AG09309 (cell line): ENCODE measurements at regions not wholly inside any gene's neighbourhood (a gene's known extent, or its start where the extent isn't known, plus 50 kb on each side); places are given as distances from the start of the nearest gene placed in this dataset.
"Not testable (repeated sequence)": the region's sequence is repeated elsewhere in the genome, so short reads cannot be mapped to it uniquely, and the experiment has no call there.

ENCODE experiments used
- DNase-seq: peaks from one replicate; pipeline ENCODE4 v3.0.0-alpha.2; 2010; ENCODE audit warnings: low read depth
- H3K4me3 ChIP-seq: 2 replicates; pipeline ENCODE4 v1.5.1; 2011; ENCODE audit warnings: mild to moderate bottlenecking, low read depth, low read length, moderate library complexity; ENCODE audit not compliant: control insufficient read depth
- TF ChIP-seq, protein P1 (sequence below): IDR thresholded peaks from 2 replicates; pipeline ENCODE4 v1.5.1; 2011; ENCODE audit warnings: mild to moderate bottlenecking, low read depth, low read length, inconsistent platforms; ENCODE audit not compliant: insufficient read depth, control insufficient read depth; ENCODE audit errors: missing control alignments

DNA sequence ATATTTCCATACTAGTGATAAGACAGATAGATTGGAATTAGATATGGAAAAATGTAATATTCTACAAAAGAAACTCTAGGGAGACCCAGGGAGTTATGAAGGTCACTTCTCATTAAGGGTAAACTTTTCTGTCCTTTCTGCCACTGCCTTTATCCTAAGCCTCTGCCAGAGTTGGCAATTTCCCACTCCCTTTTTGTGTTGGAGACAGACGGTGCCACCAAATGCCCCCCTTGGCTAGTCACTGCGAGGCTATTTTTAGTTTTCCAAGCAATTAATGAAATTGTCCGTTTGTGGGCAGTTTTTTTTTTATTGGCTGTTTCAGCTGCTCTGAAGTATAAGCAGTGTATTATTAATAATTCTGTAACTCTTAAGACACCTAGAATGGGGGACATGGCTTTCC is 67.6 kb upstream of the TENM4 start:
- TF ChIP-seq, protein P1, sequence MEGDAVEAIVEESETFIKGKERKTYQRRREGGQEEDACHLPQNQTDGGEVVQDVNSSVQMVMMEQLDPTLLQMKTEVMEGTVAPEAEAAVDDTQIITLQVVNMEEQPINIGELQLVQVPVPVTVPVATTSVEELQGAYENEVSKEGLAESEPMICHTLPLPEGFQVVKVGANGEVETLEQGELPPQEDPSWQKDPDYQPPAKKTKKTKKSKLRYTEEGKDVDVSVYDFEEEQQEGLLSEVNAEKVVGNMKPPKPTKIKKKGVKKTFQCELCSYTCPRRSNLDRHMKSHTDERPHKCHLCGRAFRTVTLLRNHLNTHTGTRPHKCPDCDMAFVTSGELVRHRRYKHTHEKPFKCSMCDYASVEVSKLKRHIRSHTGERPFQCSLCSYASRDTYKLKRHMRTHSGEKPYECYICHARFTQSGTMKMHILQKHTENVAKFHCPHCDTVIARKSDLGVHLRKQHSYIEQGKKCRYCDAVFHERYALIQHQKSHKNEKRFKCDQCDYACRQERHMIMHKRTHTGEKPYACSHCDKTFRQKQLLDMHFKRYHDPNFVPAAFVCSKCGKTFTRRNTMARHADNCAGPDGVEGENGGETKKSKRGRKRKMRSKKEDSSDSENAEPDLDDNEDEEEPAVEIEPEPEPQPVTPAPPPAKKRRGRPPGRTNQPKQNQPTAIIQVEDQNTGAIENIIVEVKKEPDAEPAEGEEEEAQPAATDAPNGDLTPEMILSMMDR = no peak
- no peak for DNase-seq
- no peak overlapping the region for H3K4me3 ChIP-seq

DNA sequence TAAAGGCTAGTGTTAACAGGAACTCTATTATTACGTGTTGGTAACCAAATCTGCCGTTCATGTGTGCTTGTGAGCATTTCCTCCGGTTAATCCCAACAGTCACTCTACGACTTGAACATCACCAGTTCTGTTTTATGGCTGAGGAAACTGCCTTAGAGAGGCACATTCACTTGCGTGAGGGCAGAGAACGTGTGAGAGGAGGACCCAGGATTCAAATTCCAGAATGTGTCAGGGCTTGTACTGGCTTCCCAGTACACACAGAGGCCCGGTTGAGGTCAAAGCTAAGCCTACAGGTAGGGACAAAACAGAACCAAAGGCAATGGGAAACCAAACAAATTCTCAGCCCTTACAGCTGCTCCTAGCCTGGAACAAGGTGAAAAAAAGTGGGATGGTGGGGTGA is 66.9 kb upstream of the TENM4 start:
- no peak overlapping the region for H3K4me3 ChIP-seq
- no peak for DNase-seq
- TF ChIP-seq, protein P1 = no peak

DNA sequence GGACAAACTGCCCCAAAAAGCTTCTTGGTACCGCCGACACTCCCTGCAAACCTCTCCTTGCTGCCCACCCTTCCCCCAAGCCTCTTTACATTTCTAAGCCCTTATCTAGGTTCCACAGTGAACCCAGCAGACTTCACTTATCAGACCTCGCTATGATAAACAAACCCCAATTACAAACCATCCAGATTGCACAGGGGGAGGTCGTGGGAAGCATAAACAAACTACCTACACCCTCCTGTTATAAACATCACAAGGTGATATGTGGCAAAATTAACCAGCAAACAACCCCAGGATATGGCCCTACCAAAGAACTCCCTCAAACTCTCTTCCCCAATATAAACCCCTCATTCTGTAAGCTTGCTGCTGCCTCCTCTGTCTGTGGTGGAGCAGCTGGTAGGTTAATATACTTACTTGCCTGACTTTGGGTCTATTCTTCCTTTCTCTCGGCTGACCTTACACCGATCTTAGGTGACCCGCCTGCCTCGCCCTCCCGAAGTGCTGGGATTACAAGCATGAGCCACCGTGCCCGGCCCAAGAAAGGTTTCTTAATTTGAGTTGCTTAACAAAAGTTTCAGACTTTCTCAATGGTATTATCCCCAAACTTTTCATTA is 66.0 kb upstream of the TENM4 start:
- TF ChIP-seq, protein P1 = no peak
- no peak overlapping the region for H3K4me3 ChIP-seq
- no peak for DNase-seq

DNA sequence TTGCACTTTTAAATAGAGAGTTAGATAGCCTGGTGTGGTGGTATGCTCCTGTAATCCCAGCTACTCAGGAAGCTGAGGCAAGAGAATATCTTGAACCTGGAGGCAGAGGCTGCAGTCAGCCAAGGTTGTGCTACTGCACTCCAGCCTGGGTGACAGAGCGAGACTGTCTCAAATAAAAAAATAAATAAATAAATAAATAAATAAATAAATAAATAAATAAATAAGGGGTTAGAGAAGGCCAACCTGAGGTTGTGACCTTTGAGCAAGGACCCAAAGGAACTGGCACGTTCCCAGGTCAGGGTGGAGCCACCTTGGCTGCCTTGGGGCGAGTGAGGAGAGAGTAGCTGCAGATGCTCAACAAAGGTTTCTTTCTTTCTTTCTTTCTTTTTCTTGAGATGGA is 65.3 kb upstream of the TENM4 start:
- no peak overlapping the region for H3K4me3 ChIP-seq
- no peak for DNase-seq
- TF ChIP-seq, protein P1 = no peak

DNA sequence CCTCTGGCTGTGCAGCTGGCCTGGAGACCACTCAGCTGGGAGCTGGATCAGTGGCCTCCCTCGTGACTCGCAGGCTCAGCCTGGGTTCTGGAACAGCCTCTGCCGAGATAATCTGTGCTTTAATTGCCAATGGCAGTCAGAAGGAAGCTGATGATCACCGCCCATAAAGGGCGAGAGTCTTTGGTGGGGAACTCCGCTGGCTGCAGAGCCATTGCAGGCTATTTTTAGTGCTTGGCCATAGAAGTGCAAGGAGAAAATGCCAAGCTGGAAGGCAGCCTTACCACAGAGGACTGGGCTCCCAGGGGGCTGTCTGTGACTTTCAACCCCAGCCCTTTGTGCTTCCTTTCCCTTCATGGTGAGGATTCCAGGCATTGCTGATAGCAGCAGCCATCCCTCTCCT is 62.2 kb upstream of the TENM4 start:
- H3K4me3 ChIP-seq = no peak overlapping the region
- TF ChIP-seq, protein P1 = no peak
- DNase-seq = no peak

DNA sequence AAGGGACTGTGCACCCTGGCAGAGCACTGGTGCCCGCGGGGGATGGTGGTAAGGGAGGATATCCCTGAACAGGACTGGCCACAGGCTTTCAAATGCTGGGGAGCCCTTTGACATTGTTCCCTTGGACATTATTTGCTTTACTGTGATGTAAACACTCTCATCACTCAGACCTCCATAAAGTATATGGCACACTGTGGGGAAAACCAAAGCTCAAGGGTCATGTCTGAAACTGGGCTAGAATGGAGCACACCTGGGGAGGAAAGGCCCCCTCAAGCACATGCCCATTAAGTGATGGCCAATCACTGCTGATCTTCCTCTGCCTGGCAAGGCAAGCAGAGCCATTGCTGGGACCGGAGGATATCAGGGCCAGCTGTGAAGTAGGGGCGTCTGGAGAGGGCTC is 60.9 kb upstream of the TENM4 start:
- DNase-seq = no peak
- TF ChIP-seq, protein P1 = no peak
- H3K4me3 ChIP-seq = no peak overlapping the region

DNA sequence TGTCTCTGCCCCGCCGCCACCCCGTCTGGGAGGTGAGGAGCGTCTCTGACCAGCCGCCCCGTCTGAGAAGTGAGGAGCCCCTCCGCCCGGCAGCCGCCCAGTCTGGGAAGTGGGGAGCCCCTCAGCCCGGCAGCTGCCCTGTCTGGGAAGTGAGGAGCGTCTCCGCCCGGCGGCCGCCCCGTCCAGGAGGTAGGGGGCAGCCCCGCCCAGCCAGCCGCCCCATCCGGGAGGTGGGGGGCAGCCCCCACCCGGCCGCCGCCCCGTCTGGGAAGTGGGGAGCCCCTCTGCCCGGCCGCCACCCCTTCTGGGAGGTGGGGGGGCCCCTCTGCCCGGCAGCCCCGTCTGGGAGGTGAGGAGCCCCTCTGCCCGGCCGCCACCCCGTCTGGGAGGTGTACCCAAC is 59.1 kb upstream of the TENM4 start:
- DNase-seq, H3K4me3 ChIP-seq: not testable (repeated sequence)
